Stimulated activated CD8-positive, alpha-beta memory T cell treated with anti-CD3 and anti-CD28 coated beads, Interleukin-4, amount 100 ng/mL, for 48 hours (primary cell): ENCODE measurements at regions not wholly inside any gene's neighbourhood (a gene's known extent, or its start where the extent isn't known, plus 50 kb on each side); places are given as distances from the start of the nearest gene placed in this dataset.

Experiments
- DNase-seq: peaks from one replicate; pipeline ENCODE4 v3.0.0-alpha.2; 2020

DNA sequence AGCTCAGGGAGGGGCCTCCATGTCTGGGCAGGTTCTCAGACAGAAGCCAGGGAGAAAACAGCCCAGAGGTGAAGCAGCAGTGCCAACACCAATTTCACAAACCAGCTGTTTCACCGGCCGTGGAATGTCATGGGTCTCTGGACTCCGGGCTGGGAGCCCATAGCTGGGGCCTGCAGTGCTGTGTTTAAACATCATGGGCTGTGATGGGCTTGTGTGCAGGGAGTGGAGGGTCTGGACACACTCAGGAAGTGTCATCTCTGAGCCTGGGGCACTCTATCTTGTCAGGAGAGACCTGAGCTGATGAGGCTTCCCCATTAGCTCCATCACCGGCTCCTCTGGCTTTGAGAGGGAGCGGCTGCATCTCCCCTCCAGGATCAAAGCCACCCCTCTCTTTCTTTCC is 173.6 kb upstream of the IGSF21 start:
- no peak for DNase-seq

DNA sequence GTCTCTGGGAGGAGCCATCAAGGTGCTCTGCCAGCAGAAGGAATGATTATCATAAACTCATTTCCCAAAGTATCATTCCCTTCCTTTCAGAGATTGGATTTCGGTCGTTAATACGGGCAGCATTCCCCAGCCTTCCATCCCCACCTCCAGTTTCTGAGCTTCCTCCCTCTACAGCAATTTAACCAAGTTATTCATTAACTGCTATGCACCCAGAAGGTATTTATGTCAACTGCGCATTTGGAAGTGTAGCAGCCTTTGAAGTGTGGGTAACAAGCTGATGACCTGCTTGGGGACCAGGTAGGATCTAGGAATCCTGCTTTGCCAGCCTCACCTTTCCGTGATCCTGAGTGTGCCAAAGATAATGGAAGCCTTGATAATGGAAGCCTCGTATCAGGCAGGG is 172.4 kb upstream of the IGSF21 start:
- no peak for DNase-seq

DNA sequence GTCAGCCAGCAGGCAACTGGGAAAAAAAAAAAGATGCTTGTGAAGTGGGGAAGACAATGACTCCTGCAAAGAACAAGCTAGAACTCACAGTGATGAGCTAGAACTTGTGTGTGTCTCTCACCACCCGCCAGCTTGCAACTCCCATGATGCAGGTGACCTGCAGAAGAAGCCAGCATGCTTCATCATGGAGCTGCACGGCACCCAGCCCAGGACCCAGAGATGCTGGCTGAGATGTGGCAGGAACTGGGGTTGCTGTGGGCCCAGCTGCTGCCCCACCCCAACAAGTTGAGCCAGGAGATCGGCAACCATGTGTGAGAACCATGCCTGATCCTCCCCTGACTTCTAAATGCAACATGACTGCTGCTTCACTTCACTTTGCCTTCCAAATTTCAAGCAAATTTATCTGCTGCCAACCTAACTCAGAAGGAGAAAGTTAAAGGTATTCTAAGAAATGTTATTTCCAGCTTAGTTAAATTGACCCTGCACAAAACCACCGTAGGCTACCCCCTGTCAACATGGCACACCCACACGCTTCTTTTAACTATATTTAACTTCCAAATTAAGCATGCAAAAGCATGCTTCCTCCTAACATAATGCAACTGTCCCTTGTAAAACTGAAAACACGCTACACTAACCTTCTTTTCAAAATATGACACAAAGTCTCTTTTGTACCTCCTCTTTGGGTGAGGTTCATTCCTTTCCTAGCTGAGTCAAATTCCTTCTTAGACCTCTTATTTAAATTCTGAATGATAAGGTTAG is 166.0 kb upstream of the IGSF21 start:
- no peak for DNase-seq

DNA sequence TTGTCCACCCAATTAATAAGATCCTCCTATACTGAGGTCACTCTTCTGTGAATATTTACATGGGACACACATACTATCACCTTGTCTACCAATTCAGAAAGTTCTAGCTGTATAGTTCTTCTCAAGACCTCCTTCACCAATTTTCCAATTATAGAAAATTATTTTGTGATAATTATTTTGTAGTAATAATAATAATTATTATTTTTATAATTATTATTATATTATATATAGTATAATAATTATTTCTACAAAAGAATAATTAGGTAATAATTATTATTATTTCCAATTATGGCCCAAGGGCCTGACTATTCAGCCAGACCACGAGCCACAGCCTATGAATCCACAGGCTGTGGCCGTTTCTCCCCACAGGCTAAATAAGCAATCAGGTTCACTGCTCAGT is 164.1 kb upstream of the IGSF21 start:
- DNase-seq, result no peak

DNA sequence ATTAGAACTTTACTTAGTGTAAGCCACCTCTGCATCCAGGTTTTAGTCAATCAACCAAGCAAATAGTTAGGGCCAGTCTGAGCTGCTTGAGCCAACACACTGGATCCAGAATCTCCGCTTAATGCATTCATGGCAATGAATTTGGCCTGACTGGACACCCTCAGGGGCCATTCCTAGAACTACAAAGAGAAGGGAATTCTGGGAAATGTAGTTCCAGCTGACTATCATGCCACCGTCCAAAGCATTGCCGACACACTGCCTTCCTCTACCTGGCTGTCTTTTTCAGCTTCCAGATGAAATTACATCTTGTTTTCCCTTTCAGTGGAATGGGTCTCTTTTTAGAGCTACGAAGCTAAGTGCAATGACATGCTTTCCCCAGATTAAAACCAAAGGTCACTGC is 163.0 kb upstream of the IGSF21 start:
- DNase-seq, result no peak

DNA sequence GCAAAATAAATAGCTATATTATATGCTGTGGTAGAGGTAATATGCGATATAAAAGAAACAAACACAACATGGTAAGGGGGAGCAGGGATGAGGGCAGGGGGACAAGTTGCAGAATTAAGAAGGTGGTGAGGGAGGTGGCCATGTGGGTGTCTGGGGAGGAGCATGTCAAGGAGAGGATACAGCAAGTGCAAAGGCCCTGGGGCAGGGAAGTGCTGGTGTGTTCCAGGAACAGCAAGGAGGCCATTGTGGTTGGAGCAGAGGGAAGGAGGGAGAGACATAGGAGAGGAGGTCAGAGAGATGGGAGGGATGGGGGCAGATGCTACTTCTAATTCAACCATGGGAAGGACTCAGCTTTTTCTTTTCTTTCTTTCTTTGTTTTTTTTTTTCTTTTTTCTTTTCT is 161.2 kb upstream of the IGSF21 start:
- no peak for DNase-seq

DNA sequence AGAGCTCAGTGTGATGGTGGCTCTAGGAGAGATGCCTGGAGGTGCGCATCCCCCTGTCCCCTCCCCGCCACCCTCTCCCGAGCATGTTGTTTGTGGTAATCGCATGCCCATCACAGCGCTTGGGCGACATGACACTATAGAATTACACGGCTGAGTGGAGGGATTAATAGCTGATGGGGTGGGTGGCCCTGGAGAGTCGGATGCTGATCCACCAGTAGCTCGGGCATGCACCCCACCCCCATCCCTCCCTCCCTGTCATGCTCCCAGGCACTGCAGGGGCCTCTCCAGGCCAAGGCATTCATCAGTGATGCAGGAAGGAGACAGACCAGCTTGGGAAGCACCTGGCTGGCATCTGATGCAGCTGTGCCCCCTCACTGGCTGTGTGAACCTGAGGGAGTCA is 159.0 kb upstream of the IGSF21 start:
- DNase-seq, result no peak

DNA sequence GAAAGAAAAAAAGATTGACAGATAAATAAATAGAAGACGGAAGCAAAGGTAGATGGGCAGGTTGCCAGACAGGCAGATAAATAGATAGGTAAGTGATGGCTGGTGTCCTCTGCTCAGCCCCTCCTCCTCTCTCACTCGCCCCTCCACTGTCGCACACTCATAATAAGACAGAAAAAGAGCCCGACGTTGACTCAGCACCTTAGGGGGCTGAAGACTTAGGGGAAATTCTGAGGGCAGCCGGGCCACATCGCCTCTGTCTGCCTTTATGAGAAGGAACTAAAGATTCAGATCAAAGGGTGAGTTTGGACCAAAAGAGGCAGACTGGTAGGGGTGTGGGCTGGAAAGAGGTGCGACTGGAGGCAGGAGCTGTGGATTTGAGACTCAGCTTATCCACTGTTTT is 158.1 kb upstream of the IGSF21 start:
- no peak for DNase-seq

DNA sequence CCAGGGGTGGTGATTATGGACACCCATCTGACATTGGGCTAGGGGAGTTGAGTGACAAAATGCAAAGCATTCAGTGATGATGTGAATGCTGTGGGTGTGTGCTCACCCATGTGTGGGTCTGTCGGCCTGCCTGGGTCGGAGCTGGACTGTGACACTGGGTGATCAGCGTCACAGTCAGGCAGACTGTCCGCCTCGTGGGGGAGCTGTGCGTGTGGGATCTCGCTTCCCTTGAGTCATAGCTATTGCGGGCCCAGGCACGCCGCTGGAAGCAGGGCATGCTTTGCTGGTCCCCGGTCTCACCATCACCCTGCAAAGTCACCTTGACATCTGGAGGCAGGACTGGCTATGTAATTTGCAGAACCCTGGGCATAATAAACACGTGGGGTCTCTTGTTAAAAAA is 156.9 kb upstream of the IGSF21 start:
- DNase-seq, result no peak

DNA sequence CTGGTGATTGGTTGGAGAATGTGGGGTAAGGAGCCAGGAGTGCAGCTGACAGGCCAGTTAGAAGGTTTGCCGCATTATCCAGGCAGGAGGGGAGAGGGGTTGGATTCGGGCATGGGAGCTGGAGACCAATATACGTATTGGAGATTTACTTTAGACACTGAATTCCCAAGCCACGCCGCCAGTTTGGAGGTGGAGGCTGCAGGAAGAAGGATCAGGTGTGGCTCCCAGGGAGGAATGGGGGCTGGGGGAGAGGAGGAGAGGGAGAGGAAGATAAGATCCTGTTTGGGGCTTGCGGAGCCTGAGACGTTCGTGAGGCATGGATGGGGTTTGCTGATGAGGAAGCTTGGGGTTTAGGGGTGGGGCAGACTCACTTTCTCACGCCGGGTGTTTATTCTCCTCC is 155.1 kb upstream of the IGSF21 start:
- no peak for DNase-seq

DNA sequence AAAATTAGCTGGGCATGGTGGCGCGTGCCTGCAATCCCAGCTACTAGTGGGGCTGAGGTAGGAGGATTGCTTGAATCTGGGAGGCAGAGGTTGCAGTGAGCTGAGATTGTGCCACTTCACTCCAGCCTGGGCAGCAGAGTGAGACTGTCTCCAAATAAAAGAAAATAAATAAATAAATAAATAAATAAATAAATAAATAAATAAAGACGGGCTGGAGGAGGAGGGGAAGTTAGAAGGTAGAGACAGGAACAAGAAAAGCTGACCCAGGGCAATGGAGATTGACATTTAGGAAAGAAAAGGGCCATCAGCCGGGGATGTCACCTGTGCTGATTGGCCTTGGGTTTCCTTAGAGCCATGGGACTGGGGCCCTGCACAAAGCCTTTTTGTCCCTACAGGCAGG is 153.7 kb upstream of the IGSF21 start:
- DNase-seq, result no peak

DNA sequence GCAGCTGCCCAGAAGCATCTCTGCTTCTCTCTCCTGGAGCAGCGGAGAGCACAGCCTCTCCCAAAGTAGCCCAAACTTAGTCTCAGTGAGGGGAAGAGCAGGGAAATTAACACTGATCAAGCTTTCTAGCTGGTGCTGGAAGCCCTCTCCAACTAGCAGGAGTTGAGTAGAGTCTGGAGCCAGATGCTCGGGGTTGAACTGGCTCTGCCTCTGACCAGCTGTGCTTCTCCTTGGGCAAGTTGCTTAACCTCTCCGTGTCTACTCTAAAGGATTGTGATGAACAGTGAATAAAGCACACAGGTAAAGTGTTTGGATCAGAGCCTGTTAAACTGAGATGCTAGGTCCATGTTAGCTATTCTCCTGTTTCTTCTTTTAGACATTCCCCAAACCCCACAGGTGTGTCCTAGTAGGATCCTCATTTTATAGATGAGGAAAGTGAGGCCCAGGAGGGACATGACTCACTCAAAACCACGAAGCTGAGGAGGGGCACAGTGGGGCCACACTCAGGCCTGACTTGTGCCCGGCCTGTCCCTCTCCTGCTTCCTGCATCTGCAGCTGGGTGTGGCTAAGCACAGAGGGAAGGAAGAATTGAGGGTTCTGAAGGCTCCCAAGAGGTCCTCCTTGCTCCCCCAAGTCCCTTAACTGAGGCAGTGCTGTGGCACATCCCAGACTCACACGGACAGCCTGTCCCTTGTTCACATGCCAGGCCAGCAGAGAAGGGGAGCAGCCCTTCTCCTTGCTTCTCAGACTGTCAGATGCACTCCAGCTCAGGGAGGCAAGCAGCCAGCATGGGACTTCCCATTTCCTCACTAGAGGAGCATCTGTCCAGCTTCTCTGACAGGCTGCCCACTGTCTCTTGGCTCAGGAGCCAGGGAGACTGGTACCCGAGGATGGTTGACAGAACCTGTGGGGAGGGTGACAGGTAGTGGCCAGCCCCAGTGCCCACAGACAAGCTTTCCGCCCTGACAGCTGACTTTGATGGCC is 152.0 kb upstream of the IGSF21 start:
- DNase-seq, result no peak

DNA sequence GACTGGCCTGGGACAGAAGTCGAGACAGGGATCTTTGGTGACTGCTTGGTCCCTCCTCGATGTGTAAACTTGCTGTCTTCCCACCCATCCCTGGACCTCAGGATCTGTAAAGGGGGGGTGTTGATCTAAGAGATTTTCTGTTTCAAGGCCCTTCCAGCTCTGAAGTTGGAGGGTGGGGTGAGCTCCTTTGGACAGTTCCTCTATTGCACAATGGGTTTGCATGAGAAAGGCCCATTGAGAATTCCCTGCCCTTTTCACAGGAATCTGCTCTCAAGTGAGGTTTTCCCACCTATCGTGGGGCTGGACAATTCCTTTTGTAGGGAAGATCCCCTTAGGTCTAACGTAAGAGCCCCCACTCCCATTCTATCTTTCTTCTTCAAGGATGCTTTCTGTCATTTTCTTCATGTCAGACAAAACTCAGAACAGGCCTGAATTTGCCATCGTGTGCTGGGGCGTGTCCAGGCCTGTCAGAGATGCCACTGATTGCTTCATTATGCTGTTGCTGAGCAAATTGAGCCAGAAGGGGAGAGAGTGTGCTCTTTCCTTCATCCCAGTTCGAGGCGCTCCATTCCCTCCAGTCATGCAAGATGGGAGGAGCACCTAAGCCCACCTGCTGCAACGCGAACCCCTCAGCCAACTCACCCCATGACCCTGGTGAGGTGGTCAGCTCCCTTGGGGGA is 149.9 kb upstream of the IGSF21 start:
- DNase-seq, result no peak

DNA sequence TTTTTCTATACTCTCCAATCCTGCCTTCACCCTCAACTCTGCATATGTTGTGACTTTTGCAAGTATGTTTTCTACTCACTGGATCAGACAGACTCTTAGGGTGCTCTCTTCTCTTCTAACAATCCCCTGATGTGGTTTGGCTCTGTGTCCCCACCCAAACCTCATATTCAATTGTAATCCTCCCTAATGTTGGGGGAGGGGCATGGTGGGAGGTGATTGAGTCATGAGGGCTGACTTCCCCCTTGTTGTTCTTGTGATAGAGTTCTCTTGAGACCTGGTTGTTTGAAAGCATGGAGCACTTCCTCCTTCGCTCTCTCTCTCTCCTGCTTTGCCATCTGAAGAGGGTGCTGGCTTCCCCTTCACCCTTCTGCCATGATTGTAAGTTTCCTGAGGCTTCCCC is 148.9 kb upstream of the IGSF21 start:
- no peak for DNase-seq

DNA sequence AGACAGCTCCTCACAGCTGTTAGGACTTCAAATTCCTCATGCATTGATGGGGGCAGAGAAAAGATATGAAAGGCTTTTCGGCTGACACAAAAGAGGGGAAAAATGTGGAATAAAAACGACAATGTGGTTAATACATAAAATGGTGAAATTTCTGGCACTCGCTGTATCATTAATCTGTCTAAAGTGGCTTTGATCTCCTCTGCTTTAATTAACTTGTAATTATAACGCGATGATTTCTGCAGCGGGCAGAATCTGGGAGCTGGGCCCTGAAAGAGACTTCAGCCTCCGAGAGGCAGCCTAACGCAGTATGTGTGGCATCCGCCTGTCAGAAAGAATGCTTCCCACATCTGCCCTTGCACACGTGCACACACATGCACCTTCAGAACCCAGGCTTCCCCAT is 144.1 kb upstream of the IGSF21 start:
- DNase-seq, result no peak

DNA sequence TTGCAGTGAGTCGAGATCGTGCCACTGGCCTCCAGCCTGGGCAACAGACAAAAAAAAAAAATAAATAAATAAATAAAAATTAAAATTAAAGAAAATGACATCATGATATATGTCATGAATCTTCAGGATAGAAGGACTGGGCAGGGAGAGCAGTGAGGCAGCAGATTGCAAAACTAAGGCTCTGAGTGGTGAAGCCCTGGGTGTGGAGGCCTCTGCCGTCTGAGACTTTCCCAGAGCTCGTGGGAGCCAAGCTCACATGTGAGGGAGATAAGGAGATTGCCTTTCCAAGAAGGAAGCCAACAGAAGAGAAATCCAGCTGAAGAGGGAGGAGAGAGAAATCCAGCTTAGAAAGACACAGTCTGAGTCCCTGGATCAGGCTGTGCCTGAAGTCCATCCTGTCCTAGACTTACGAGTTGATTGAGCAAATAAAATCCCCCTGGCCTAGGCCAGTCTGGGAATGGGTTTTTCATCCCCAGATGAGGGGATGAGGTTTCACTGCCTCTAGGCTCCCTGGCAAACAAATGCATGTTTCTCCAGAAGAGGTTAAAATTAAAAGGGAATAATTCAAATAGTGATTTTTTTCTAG is 142.0 kb upstream of the IGSF21 start:
- no peak for DNase-seq

DNA sequence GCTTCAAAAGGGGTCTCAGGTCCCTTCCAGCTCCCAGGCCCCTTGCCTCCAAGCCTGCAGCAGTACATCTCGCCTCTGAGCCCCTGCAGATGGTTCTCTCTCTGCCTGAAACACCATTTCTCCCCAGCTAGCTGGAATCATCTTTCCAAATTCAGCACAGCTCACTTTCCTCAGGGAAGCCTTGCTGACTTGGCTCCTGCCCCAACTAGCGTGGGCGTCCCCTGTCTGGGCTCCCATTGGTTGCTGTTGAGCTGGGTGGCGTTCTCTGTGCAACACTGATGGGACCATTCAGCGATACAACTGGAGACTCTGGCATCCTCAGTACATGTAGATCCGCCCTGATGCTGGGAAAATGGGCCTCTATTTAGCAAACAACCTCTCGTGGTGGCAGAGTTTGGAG is 141.3 kb upstream of the IGSF21 start:
- DNase-seq, result no peak

DNA sequence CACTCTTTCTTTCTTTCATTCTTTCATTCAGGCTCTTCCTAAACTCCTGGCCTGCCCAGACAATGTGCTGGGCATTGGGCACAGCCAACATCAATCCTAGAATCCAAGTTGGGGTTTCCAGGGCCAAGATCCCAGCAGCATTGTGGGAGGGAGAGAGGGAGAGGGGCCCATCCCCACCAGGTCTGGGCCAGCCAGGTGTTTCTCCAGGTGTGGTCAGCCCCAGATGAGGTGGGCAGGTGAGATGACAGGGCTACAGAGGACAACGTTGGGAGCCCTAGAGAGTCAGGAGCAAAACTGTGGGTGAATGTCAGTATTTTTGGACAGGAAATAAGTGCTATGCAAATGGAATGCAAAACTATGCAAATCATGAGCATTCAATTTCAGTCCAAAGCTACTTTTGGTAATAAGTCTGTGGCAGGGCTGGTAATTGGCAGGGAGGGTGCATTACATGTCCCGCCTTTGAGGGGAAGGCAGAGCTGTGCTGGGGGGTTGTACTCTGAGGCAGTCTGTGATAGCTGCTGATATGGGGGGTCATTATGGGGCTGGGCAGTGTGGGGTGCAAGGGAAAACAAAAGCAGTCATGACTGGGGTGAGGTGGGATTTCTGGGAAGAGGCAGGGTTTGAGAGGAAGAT is 139.9 kb upstream of the IGSF21 start:
- no peak for DNase-seq

DNA sequence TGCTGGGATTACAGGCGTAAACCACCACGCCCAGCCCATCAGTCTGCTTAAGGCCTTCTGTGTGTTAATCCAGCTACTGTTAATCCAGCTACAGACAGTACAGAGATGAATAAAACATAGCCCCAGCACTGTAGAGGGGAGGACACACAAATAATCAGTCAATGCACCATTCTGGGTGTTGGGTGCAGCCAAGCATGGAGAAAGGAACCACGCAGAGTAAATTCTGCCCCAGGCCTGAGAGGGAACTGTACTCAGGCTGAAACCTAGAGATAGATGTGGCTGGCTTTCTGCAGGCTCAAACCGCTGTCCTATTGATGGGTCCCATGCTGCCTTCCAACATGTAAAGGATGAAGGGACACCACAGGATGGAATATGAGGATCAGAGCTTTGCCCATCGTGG is 136.8 kb upstream of the IGSF21 start:
- DNase-seq, result no peak

DNA sequence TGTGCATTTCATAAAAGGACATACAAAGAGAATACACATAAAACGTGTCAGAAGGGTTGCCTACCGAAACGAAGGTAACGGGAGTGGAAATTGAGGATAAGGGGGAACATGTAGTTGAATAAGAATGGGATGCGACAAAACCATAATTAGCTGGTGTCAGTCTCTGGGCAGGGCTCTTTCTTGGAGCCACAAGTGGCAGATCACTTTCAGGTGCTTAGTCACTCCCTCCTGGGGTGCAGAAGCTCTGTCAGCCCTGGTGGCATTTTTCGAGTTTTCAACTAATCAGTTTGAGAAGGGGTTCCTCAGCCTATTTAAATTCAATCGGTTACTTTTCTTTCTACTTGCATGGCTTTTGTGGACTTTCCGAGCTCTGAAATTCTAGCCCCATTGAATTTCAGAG is 133.9 kb upstream of the IGSF21 start:
- DNase-seq, result no peak

DNA sequence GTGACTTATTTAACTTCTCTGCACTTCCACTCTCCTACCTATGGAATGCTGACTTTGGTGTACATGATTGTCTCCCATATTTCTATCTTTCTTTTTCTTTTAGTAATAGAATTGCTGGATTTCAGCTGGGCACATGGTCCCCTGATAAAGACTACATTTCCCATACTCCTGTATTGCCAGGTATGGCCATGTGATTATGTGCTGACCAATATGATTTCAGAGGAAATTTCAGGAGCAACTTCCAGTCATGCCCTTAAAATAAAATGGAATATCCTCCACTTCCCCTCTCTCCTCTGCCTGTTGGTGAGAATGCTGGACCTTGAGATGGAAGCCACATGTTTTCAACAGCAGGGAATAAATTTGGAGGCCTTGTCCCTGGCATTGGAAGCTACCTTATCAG is 130.7 kb upstream of the IGSF21 start:
- no peak for DNase-seq

DNA sequence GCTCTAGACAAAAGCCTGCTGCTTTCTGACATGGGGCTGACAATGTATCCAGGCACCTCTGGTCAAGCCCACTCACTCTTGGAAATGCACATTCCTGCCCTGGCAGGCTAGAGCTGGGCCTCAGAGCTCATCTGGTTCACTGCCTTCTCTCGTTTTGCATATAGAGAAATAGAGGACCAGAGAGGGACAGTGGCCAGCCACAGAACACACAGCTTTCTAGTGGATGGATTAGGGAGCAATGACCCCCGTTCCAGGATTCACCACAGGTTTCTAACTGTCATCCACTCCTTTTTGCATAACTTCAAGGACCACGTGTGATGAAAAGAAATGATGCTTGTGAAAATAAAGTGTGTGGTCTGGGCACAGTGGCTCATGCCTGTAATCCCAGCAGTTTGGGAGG is 129.6 kb upstream of the IGSF21 start:
- DNase-seq, result no peak

DNA sequence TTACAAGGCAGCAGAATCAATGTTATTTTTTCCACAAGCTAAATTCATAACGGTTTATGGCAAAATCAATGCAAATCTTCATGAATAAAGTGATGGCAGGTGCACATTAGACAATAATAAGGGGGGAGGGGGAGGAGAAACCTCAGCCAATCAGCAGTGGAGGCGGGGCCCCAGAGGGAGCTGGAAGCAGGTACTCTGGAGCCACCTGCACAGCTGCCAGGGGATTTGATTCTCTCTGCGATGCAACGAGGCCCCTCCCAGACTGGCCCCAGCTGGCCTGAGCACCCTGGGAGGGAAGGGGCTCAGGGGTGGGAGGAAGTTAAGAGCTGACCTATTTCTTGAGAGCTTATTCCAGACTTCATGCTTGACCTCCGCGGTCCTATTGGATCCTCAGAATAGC is 127.8 kb upstream of the IGSF21 start:
- DNase-seq, result no peak
